ENCODE measurements at regions not wholly inside any gene's neighbourhood (a gene's known extent, or its start where the extent isn't known, plus 50 kb on each side); places are given as distances from the start of the nearest gene placed in this dataset.

DNA sequence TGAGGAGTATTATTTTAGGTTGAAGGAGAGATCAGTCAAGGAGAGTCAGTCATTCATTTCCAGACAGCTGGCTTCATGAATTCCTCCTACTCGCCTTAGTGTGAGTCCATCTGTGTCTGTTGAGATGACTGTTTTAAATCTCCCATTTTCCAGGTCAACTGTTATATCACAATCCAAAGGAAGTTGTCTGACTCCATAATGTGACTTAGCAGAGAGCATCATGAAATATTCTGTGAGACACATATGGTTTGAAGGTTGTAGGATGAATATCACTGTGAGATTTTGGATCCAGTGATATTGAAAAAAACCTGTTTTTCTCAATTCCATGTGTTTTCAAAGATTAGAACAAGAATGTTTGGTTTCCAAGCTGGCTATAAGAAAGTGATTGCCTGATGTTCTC lies 530.2 kb upstream of the MAN1A1 start:
- Histone ChIP-seq H3K27me3 (ENCODE audit: control insufficient read depth, insufficient read depth, low read length) (no peaks in the 10 kb centered on the region), H3K27ac (ENCODE audit: low read depth, low read length) (no peak overlapping the region), H3K4me3 (ENCODE audit: low read depth, low read length) (no peak overlapping the region), H3K9me3 (ENCODE audit: control insufficient read depth, insufficient read depth, low read length) (no peaks in the 10 kb centered on the region)
- DNase-seq (ENCODE audit: low read depth, low spot score): no peak
- TF ChIP-seq, protein P1, sequence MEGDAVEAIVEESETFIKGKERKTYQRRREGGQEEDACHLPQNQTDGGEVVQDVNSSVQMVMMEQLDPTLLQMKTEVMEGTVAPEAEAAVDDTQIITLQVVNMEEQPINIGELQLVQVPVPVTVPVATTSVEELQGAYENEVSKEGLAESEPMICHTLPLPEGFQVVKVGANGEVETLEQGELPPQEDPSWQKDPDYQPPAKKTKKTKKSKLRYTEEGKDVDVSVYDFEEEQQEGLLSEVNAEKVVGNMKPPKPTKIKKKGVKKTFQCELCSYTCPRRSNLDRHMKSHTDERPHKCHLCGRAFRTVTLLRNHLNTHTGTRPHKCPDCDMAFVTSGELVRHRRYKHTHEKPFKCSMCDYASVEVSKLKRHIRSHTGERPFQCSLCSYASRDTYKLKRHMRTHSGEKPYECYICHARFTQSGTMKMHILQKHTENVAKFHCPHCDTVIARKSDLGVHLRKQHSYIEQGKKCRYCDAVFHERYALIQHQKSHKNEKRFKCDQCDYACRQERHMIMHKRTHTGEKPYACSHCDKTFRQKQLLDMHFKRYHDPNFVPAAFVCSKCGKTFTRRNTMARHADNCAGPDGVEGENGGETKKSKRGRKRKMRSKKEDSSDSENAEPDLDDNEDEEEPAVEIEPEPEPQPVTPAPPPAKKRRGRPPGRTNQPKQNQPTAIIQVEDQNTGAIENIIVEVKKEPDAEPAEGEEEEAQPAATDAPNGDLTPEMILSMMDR (IDR thresholded peaks at IDR 0.05; ENCODE audit: low read depth, low read length): no peak
- CTCF ChIA-PET: no interaction called here
- POLR2A ChIA-PET: no interaction called here

DNA sequence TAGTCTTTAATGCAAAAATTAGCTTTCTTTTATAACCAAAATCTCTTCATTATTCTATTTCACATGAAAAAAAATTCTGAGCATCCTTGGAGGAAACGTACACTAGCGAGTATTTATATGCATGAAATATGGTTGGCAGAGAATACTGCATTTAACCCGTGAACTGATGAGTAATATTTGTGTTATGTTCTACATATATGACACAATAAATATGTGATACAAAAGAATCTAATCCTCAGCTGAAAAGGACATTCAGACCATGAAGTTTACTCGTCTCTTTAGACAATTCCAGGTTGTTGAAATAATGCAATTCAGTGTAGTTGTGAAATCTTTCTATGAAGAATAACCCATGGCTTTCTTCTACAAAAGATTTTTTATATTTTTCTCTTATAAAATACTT lies 524.8 kb upstream of the MAN1A1 start:
- no peak for DNase-seq (ENCODE audit: low read depth, low spot score)
- no peak overlapping the region for H3K4me3 ChIP-seq (ENCODE audit: low read depth, low read length)
- no peak overlapping the region for H3K27ac ChIP-seq (ENCODE audit: low read depth, low read length)
- no peaks in the 10 kb centered on the region for H3K27me3 ChIP-seq (ENCODE audit: control insufficient read depth, insufficient read depth, low read length)
- no peaks in the 10 kb centered on the region for H3K9me3 ChIP-seq (ENCODE audit: control insufficient read depth, insufficient read depth, low read length)
- ChIA-PET CTCF (no interaction called here), POLR2A (no interaction called here)
- TF ChIP-seq, protein P1 (IDR thresholded peaks at IDR 0.05; ENCODE audit: low read depth, low read length): no peak

DNA sequence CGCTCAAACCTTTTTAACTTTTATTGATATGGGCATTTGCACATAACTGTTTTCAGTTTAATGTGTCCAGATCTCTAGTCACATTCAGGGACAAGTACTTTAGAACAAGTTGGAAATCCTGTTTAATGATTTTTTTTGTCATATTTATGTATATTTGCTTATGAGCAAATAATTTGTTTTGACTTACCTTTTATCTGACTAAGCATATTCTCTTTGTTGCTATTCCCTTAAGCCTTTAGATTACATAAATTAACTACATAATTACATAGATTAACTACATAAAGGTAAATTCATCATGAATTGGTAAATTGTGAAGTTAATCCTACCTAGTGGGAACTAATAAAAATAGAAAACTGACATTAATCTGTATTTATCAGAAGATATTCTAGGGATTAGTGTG lies 523.5 kb upstream of the MAN1A1 start:
- ChIA-PET POLR2A (no interaction called here), CTCF (no interaction called here)
- no peaks in the 10 kb centered on the region for H3K9me3 ChIP-seq (ENCODE audit: control insufficient read depth, insufficient read depth, low read length)
- H3K4me3 ChIP-seq (ENCODE audit: low read depth, low read length): no peak overlapping the region
- DNase-seq (ENCODE audit: low read depth, low spot score): no peak
- H3K27me3 ChIP-seq (ENCODE audit: control insufficient read depth, insufficient read depth, low read length): no peaks in the 10 kb centered on the region
- no peak overlapping the region for H3K27ac ChIP-seq (ENCODE audit: low read depth, low read length)
- TF ChIP-seq, protein P1 (IDR thresholded peaks at IDR 0.05; ENCODE audit: low read depth, low read length): no peak

DNA sequence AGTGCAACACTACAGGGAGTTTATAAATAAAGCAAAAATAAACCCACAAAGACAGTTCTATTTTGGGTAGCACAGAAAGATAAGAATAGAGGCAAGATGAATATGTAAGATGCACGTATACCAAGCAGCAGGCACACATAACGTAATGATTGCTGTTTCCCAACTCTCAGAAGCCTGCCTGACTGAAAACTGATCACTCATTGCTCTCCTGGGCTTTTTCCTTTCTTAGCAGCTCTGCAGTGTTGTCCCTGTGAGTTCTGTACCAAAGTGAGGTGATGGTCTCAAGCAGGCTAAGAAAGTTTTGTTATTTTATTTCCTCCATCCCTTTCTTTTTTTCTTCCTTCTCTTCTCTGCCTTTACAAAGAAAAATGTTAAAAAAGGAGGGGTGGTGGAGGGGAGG lies 522.0 kb upstream of the MAN1A1 start:
- DNase-seq (ENCODE audit: low read depth, low spot score): no peak
- no peaks in the 10 kb centered on the region for H3K9me3 ChIP-seq (ENCODE audit: control insufficient read depth, insufficient read depth, low read length)
- H3K4me3 ChIP-seq (ENCODE audit: low read depth, low read length): no peak overlapping the region
- no peak overlapping the region for H3K27ac ChIP-seq (ENCODE audit: low read depth, low read length)
- no peaks in the 10 kb centered on the region for H3K27me3 ChIP-seq (ENCODE audit: control insufficient read depth, insufficient read depth, low read length)
- CTCF ChIA-PET: no interaction called here
- TF ChIP-seq, protein P1 (IDR thresholded peaks at IDR 0.05; ENCODE audit: low read depth, low read length): no peak
- POLR2A ChIA-PET: no interaction called here

DNA sequence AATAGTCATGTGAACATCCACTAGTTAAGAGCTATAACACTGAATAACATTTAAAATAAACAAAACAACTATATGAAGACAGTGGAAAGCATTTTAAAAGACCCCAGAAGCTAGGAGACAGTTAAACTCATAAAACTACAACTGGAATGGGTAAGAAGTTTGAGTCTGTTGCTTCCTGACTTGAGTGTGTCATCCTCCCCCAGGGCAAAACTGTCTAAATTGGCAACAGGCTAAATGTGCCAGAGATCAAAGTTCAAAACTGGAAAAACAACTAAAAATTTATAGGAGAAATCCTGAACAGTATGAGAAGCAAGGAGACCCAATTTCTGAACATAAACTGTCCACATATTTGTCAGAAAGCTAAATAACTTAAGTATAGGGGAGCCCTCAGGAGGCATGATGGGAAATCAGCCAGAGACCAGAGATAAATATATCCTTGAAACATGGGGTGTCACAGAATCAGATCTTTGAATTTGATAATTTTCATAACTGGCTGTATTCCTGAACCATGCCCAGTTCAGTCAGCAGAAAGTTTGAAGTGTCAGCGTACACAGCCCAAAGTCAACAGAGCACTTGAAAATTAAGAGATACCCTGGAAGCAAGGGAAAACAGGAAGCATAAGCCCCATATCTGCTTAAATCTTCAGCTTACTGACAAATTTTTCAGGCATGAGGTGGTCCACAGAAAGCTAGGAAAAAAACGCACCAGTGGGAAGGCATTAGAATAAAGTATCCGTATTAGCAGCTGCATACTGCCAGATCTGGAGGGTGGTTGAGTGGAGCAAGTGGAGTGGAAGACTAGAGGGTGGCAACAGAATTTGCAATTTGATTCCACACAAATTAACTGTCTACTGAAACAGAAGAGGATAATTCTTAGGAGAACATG lies 516.1 kb upstream of the MAN1A1 start:
- POLR2A ChIA-PET: no interaction called here
- CTCF ChIA-PET: no interaction called here
- Histone ChIP-seq H3K27me3 (ENCODE audit: control insufficient read depth, insufficient read depth, low read length) (no peaks in the 10 kb centered on the region), H3K9me3 (ENCODE audit: control insufficient read depth, insufficient read depth, low read length) (no peaks in the 10 kb centered on the region), H3K4me3 (ENCODE audit: low read depth, low read length) (no peak overlapping the region), H3K27ac (ENCODE audit: low read depth, low read length) (no peak overlapping the region)
- DNase-seq (ENCODE audit: low read depth, low spot score): no peak
- TF ChIP-seq, protein P1 (IDR thresholded peaks at IDR 0.05; ENCODE audit: low read depth, low read length): no peak

All from AG04450 (cell line).